ENCODE measurements at regions not wholly inside any gene's neighbourhood (a gene's known extent, or its start where the extent isn't known, plus 50 kb on each side); places are given as distances from the start of the nearest gene placed in this dataset.
"Not testable (repeated sequence)": the region's sequence is repeated elsewhere in the genome, so short reads cannot be mapped to it uniquely, and the experiment has no call there.

- no peak for DNase-seq
Measured at GRCh38 chr5:82636591-82636990, 358.4 kb upstream of the RPS23 start.

- DNase-seq: peak; percentile 10
Measured at GRCh38 chr5:82635561-82636288, 357.6 kb upstream of the RPS23 start.

- DNase-seq: no peak
Measured at GRCh38 chr5:82628364-82628910, 350.3 kb upstream of the RPS23 start.

GRCh38 chr5:82626905-82627591 is 348.9 kb upstream of the RPS23 start:
- not testable (repeated sequence) for DNase-seq

GRCh38 chr5:82626012-82626411 is 347.9 kb upstream of the RPS23 start:
- DNase-seq: not testable (repeated sequence)

- no peak for DNase-seq
Measured at GRCh38 chr5:82624062-82624461, 345.9 kb upstream of the RPS23 start.

- DNase-seq: no peak
Measured at GRCh38 chr5:82622711-82623514, 344.8 kb upstream of the RPS23 start.

- no peak for DNase-seq
Measured at GRCh38 chr5:82622205-82622604, 344.1 kb upstream of the RPS23 start.

- no peak for DNase-seq
Measured at GRCh38 chr5:82620957-82621600, 342.9 kb upstream of the RPS23 start.

- no peak for DNase-seq
Measured at GRCh38 chr5:82619097-82619496, 340.9 kb upstream of the RPS23 start.

GRCh38 chr5:82614706-82615105 is 336.6 kb upstream of the RPS23 start:
- DNase-seq: no peak

- no peak for DNase-seq
Measured at GRCh38 chr5:82613891-82614290, 335.7 kb upstream of the RPS23 start.

- no peak for DNase-seq
Measured at GRCh38 chr5:82610686-82611085, 332.5 kb upstream of the RPS23 start.

GRCh38 chr5:82605441-82605973 is 327.4 kb upstream of the RPS23 start:
- DNase-seq: no peak

GRCh38 chr5:82603033-82603987 is 325.2 kb upstream of the RPS23 start:
- DNase-seq: no peak

- DNase-seq: no peak
Measured at GRCh38 chr5:82601861-82602260, 323.7 kb upstream of the RPS23 start.

- DNase-seq: no peak
Measured at GRCh38 chr5:82601077-82601476, 322.9 kb upstream of the RPS23 start.

- DNase-seq: no peak
Measured at GRCh38 chr5:82599692-82600091, 321.5 kb upstream of the RPS23 start.

- DNase-seq: no peak
Measured at GRCh38 chr5:82599030-82599429, 320.9 kb upstream of the RPS23 start.

- peak; percentile 24 for DNase-seq
Measured at GRCh38 chr5:82597437-82597836, 319.3 kb upstream of the RPS23 start.

- no peak for DNase-seq
Measured at GRCh38 chr5:82596451-82596850, 318.3 kb upstream of the RPS23 start.

Data from NCI-H69 (cell line).